Urinary bladder (tissue), 3 donors: ENCODE measurements at regions not wholly inside any gene's neighbourhood (a gene's known extent, or its start where the extent isn't known, plus 50 kb on each side); places are given as distances from the start of the nearest gene placed in this dataset.
A peak's percentile ranks its signal among the peaks of the same experiment; 100 is the strongest.

Experiments
- DNase-seq: peaks from one replicate; pipeline ENCODE4 v3.0.0-alpha.2; 2015; ENCODE audit errors: extremely low spot score
- H3K27ac ChIP-seq: one replicate; pipeline ENCODE4 v1.5.1; 2013; ENCODE audit warnings: low read depth, mild to moderate bottlenecking, moderate library complexity
- H3K36me3 ChIP-seq: one replicate; pipeline ENCODE4 v1.6.1; 2013; ENCODE audit warnings: mild to moderate bottlenecking, moderate library complexity; ENCODE audit not compliant: insufficient read depth
- H3K4me1 ChIP-seq: one replicate; pipeline ENCODE4 v1.6.1; 2013; ENCODE audit warnings: mild to moderate bottlenecking, moderate library complexity; ENCODE audit not compliant: insufficient read depth
- H3K4me3 ChIP-seq: one replicate; pipeline ENCODE4 v1.5.1; 2013; ENCODE audit warnings: low read depth, low read length
- WGBS: extraction: QIAGEN DNeasy Blood & Tissue Kit; methylation state at CpG from one replicate; pipeline ENCODE4 v1.1.7; 2013; 5-methylcytosine and 5-hydroxymethylcytosine counted together
- donor health status: healthy with polysubstance abuse.
- donor health status: healthy.

DNA sequence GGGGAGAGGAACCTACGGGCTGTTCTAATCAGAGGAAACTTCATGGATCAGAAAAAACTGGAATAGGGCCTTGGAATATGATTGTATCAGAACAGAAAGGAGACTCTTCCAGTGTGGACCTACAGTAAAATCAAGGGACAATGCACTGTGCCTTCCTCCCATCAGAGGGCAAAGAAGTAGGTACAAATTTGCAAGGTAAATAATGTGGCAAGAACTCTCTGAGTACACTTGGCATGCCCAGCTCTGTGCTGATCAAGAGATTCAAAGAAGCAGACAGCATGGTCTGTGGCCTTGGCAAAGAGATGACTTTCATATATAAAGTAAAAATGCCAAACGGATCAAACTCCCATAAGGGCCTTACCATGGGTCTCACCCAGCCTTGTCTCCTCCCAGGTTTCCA is 242.6 kb upstream of the OSR1 start:
- H3K4me1 ChIP-seq = no peaks in the 10 kb centered on the region

DNA sequence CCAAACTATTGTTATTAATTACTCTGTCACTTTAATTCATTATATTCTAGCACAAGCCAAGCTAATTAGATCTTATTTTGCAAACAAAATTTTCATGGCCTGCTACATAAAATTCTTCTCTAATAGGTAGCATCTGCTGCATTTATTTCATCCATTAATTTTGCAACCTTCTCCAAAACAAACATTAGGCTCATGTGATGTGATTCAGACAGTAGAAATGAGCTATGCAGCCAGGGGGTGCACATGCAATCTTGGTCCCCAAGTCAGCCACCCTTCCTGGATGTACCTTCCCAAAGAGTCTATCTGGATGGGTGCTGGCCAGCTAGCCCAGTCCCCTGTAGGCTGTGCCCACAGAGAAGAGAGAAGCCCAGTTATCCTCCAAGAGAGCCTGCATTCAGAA is 242.1 kb upstream of the OSR1 start:
- Histone ChIP-seq H3K36me3 (no peaks in the 10 kb centered on the region), H3K27ac (no peak overlapping the region), H3K4me1 (no peaks in the 10 kb centered on the region), H3K4me3 (no peak overlapping the region)
- no peak for DNase-seq

More for the DNA sequence above, 242.6 kb upstream of the OSR1 start:
- no peak overlapping the region for H3K27ac ChIP-seq
- no peaks in the 10 kb centered on the region for H3K36me3 ChIP-seq
- WGBS = 86% methylated on average over 2 of the region's 2 CpGs
- no peak for DNase-seq
- H3K4me3 ChIP-seq = no peak overlapping the region

DNA sequence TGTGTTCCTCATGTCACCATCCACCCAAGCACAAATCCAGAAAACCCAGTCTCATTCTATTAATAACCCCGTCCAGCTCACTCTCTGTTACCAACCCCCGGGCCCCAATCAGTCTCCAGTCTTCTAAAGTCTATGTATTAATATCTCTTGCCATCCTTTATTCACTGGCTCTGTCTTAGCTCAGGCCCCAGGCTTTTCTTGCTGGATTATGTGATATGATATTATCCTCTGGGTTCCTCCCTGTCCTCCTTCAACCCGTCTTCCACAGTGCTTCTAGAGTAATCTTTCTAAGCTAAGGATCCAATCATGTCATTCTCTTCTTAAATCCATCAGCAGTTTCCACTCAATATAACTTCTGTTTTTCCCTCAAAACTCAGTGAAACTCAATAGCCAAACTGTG is 240.5 kb upstream of the OSR1 start:
- Histone ChIP-seq H3K27ac (no peak overlapping the region), H3K36me3 (no peaks in the 10 kb centered on the region), H3K4me3 (no peak overlapping the region), H3K4me1 (no peaks in the 10 kb centered on the region)
- no peak for DNase-seq
- 68% methylated on average over 3 of the region's 3 CpGs for whole genome bisulfite sequencing

DNA sequence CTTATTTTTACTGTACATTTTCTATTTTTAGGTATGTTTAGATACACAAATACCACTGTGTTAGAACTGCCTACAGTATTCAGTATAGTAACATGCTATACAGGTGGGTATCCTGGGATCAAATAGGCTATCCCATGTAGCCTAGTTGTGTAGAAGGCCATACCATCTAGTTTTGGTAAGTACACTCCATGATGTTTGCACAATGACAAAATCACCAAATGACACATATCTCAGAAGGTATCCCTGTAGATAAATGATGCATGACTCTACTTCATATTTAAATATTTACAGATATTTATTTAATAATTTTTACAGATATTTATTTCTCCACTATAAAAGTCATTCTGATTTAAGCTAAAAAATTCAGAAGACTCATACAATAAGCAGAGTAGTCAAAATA is 233.8 kb upstream of the OSR1 start:
- H3K36me3 ChIP-seq = no peaks in the 10 kb centered on the region
- H3K4me1 ChIP-seq = no peaks in the 10 kb centered on the region
- H3K4me3 ChIP-seq = no peak overlapping the region
- DNase-seq = no peak
- no peak overlapping the region for H3K27ac ChIP-seq

DNA sequence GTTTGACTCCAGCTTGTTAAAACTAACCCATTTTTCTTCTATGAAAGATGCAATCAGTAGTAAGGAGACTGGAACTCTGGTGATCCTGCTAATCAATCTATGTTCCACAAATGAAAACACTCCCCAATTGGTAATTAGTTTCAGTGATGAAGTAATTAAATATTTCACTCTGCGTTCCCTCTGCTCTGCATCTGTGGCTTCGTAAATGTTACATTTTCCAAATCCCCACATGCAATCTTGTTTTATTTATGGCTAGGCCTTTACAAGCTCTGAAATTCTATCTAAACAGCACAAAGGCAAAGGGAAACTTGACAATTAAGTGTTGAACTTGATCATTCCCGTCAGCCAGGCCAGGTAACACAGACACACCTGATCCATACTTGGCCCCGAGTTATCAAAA is 231.4 kb upstream of the OSR1 start:
- H3K4me3 ChIP-seq = no peak overlapping the region
- no peaks in the 10 kb centered on the region for H3K4me1 ChIP-seq
- DNase-seq = no peak
- 84% methylated on average over 4 of the region's 4 CpGs for WGBS
- no peak overlapping the region for H3K27ac ChIP-seq
- H3K36me3 ChIP-seq = no peaks in the 10 kb centered on the region

DNA sequence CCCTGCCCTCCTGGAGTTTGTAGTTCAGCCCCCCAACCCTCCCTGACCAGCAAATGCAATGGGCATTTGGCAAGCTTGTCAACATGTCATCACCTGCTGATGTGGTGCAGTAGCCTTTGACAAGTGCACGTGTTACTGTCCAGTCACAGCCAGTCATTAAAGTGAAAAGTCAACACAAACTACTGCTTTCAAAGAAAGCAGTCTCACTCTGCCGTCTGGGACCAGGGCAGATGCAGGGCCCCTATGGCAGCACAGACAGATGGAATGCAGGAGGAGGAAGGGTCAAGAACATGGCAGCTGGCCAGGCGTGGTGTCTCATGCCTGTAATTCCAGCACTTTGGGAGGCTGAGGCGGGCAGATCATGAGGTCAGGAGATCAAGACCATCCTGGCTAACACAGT is 222.4 kb upstream of the OSR1 start:
- H3K36me3 ChIP-seq = no peaks in the 10 kb centered on the region
- H3K27ac ChIP-seq = no peak overlapping the region
- WGBS = 53% methylated on average over 4 of the region's 4 CpGs
- no peak overlapping the region for H3K4me3 ChIP-seq
- no peaks in the 10 kb centered on the region for H3K4me1 ChIP-seq
- DNase-seq = no peak

DNA sequence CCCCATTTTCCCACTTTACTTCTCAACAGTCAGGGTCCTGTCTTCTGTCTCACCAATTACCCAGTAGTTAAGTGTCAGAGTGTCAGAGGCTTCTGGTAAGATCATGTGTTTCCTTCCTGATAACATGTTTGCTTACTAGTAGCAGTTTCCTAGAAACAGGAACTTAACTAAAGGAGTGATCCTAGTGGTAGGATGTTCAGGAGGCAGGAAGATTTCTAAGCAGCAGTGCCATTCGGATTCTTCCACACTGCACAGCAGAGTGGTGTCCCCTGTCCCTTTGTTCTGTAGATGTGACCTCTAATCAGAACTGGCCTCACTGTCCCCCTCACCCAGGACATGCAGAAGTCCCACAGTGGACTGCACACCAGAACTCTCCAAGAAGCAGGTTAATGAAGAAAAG is 221.8 kb upstream of the OSR1 start:
- Histone ChIP-seq H3K36me3 (no peaks in the 10 kb centered on the region), H3K27ac (no peak overlapping the region), H3K4me3 (no peak overlapping the region), H3K4me1 (no peaks in the 10 kb centered on the region)
- no peak for DNase-seq
- 64% methylated on average over 1 of the region's 1 CpG for WGBS

DNA sequence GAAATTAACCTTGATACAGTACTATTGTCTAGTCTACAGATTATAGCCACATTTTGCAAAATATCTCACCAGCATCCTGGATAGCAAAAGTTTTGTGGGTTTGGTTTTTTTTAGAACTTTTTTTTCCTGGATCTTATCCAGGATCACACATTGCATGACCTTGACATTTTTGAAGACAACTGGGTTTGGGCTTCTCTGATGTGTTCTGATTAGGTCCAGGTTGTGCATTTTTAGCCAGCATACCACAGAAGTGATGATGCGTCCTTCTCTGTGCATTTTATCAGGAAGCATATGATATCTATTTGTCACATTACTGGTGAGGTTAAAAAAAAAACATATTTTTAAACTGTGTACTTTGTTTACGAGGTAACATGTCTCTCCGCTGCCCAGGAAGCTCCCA is 221.0 kb upstream of the OSR1 start:
- Histone ChIP-seq H3K36me3 (no peaks in the 10 kb centered on the region), H3K4me1 (no peaks in the 10 kb centered on the region), H3K27ac (no peak overlapping the region), H3K4me3 (no peak overlapping the region)
- 79% methylated on average over 3 of the region's 3 CpGs for WGBS
- DNase-seq = no peak

DNA sequence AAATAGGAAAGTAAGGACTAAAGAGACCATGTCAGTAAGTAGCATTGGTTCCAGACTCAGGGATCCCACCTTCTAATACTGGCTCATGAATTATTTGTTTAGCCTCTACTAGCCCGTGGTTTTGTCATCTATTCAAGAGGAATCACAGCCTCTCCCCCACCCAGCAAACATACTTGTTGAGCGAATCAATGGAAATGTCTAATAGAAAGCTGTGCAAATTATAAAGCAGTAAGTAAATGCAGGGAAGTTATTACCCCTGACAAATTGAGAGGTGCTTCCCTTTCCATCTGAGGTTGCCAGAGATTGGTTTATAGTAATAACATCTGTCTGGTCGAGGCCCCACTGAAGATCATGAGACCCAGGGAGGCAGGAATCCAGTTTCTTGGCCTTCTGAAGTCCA is 219.3 kb upstream of the OSR1 start:
- no peak for DNase-seq
- WGBS = 58% methylated on average over 3 of the region's 3 CpGs
- H3K36me3 ChIP-seq = no peaks in the 10 kb centered on the region
- no peak overlapping the region for H3K27ac ChIP-seq
- no peaks in the 10 kb centered on the region for H3K4me1 ChIP-seq
- no peak overlapping the region for H3K4me3 ChIP-seq

DNA sequence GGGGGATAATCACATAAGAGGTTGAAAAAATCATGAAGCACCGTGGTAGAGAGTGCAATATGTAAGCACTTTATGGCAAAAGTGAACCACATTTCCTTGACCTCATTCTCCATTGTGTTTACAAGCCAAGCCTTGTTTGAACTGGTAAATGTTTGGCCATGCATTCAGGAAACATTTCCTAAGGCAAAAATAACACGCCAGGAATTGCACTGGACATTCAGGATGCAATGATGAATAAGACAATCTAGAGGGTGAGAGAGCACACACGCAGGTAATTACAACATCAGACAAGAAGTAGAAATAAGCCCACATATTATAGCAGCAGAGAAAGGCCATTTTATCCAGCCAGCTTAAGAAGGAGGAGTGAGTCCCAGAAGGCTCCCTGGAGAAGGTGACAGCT is 218.0 kb upstream of the OSR1 start:
- whole genome bisulfite sequencing = 75% methylated on average over 3 of the region's 3 CpGs
- Histone ChIP-seq H3K27ac (no peak overlapping the region), H3K4me3 (no peak overlapping the region), H3K36me3 (no peaks in the 10 kb centered on the region), H3K4me1 (no peaks in the 10 kb centered on the region)
- no peak for DNase-seq

DNA sequence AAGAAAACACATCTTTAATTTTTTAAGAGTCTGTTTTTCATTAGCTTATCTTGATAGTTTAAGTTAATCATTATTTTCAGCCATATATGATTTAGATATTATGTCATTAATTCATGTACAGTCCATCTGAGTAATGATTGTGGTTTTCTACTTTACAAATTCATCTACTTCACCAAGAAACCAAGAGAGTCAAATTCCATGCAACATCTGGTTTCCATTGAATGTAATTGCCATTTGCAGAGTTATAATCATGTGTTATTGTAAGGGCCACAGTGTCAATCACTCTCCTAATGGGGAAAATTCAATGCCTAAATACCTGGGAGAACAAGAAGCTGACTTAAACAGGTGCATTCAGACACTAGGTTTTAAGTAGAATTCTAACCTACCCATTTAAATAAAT is 217.2 kb upstream of the OSR1 start:
- H3K27ac ChIP-seq = no peak overlapping the region
- no peak for DNase-seq
- no peaks in the 10 kb centered on the region for H3K4me1 ChIP-seq
- H3K4me3 ChIP-seq = no peak overlapping the region
- H3K36me3 ChIP-seq = no peaks in the 10 kb centered on the region

DNA sequence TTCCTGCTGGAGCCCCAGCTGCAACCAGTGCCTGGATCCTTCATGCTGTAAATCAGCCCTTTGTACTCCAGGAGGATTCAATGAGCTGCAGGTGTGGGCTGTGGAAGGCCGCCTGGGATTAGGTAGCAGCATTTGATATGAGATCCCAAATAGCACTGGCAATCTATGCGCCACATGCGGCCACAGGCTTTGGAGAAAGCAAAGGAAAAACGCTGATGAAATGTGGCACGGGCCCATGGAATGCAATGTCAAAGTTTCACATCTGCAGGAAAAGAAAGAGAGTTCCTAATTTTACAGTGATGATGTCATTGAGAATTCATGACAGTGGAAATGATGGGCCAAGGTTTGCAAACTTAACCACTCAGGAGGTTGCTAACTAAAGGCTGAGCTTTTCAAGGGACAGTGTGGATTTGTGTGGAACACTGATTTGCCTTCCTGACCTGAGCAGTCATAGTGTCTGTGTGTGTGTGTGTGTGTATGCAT is 216.4 kb upstream of the OSR1 start:
- H3K4me3 ChIP-seq = no peak overlapping the region
- 28% methylated on average over 5 of the region's 5 CpGs for WGBS
- no peaks in the 10 kb centered on the region for H3K36me3 ChIP-seq
- H3K27ac ChIP-seq = no peak overlapping the region
- DNase-seq = peak; percentile 48
- no peaks in the 10 kb centered on the region for H3K4me1 ChIP-seq

DNA sequence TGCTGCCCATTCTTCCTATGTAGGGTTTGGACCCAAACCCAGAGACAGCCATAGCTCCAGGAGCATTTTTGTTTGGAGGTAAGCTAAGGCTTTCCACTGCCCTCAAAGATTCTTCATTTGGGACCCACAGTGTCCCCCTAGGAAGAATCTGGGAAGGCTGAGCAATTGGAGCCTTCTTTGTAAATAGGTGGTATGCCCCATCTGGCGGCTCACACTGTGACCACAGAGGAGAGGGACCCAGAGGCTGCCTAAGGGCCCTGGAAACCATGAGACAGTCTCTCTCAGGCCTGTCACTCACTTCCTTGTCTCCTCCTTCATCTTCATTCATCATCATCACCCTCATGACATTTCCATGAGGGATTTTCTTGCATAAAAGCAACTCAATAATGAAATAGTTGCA is 215.4 kb upstream of the OSR1 start:
- no peaks in the 10 kb centered on the region for H3K4me1 ChIP-seq
- H3K27ac ChIP-seq = no peak overlapping the region
- WGBS = 97% methylated on average over 1 of the region's 1 CpG
- no peaks in the 10 kb centered on the region for H3K36me3 ChIP-seq
- no peak overlapping the region for H3K4me3 ChIP-seq
- DNase-seq = no peak

DNA sequence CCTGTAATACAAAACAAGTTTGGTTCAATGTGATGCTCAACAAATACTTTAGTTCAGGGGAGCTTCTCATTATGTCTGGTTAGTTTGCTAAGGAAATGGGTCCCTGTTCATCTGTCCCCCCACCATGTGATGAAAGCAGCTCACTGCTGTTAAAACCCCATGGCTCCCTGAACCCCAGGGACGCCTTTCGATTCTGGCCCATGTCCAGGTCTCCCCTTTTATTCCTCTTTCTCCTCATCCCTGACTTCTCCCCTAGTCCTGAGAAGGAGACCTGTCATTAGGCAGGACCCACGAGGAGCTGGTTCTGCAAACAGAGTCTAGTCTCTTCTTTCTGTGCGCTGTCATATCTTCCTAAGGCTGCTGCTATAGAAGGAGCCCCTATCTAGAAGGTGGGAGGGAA is 213.3 kb upstream of the OSR1 start:
- no peak overlapping the region for H3K4me3 ChIP-seq
- DNase-seq = no peak
- WGBS = 81% methylated on average over 4 of the region's 4 CpGs
- no peaks in the 10 kb centered on the region for H3K4me1 ChIP-seq
- no peak overlapping the region for H3K27ac ChIP-seq
- H3K36me3 ChIP-seq = no peaks in the 10 kb centered on the region

DNA sequence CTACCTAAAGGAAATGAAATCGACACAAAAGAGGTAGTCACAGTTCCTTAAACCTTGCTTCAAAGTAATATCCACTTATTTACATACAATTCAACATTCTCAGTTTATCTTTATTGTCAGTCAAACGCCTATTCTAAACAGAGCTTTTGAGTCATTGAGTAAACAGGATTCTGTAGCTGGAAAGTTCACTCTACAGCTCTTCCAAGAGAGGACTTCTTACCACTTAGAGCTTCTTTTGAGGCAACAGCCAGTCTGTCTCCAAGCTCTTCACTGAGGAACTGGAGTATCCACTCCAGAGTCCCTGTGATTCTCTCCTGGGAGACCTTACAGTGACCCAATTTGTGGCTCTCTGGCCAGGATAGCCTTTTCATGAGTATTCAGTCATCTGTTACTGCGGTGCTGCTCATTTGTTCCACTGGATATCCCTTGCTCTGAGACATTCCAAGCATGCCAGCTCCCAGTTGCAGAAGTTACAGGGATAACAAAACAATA is 210.9 kb upstream of the OSR1 start:
- no peak for DNase-seq
- WGBS = 50% methylated on average over 3 of the region's 3 CpGs

More for the DNA sequence above, 210.9 kb upstream of the OSR1 start:
- H3K36me3 ChIP-seq = no peaks in the 10 kb centered on the region
- H3K4me3 ChIP-seq = no peak overlapping the region
- H3K27ac ChIP-seq = no peak overlapping the region
- no peaks in the 10 kb centered on the region for H3K4me1 ChIP-seq
